HG02981 (cell line): ENCODE measurements at regions not wholly inside any gene's neighbourhood (a gene's known extent, or its start where the extent isn't known, plus 50 kb on each side); places are given as distances from the start of the nearest gene placed in this dataset.
A peak's percentile ranks its signal among the peaks of the same experiment; 100 is the strongest.

Experiments
- ATAC-seq: cut with Tn5 transposase; IDR thresholded peaks from one replicate; pipeline ENCODE4 v1.9.1; 2021; ENCODE audit warnings: mild to moderate bottlenecking, moderate library complexity; ENCODE audit not compliant: unreplicated experiment

DNA sequence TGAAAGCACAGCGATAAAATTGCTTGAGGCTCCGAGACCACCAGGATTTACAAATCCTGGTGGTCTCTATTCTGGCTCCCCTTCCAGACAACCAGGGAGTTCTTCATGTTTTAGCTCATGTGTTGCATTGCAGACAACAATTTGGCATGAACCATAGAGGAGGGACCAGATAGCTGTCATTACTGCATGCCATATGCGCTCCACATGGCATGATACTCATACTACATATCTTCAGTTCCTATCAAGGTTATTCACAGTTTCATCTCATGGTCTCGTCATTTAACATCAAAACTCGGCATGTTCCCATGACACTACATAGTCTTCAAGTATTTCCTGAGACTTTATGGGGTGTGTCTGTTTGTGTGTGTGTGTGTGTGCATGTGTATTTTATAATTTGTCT lies 220.3 kb downstream of the OR13H1 start:
- no peak for ATAC-seq

DNA sequence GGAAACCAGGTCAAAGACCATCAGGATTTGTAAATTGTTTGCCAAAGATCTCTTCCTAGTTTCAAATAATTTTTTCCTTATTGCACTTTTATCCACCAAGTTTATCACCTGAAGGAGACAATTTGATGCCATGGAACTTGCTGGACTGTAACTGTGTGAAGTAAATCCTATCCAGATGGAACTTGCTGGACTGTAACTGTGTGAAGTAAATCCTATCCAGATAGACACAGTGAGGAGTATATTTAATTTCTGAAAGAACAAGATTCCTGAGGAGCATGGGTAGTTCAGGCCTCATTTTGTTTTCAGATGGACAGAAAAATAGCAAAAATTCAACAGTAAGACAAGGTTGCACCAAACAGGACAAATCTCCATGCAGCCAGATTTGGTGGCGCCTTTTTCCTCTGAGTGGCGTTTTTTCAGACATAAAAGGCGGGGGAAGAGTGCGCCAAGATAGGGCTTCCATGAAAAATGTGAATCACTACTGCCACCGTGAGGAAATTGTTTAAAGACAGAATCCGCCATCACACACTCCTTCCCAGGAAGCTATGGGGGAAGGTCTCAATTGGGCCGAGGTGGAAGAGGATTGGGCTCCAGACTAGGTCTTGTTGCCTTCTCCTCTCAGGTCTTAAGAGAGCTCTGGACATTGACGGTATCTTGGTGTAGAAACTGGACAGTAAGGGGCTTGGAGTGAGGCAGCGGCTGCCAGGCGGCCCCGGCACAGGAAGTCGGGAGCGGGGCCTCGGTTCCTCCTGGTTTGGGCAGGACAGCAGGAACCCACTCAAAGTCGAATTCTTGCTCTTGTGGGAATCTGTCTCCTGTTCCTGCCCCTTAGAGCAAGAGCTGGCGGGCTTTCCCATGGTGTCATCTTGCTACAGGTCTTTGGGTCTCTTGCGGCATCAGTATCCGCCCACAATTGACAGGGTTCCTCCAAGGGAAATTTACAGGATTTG lies 234.7 kb downstream of the OR13H1 start:
- ATAC-seq = no peak

DNA sequence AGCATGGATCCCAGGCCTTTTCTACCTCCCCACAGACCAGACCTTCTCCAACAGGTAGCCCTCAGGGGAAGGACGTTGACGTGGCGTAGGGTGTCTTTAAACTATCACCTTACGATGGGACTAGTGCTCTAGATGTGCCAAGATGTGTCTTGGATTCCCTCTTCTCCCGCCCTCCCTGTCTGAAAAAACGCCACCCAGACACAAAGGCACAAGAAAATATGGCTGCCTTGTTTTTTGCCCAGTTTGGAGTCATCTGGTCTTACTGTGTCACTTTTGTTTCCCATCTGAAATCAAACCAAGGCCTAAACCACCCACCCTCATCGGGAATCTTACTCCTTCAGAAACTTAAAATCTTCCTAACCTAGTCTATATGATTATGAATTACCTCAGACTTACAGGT lies 235.4 kb downstream of the OR13H1 start:
- no peak for ATAC-seq

DNA sequence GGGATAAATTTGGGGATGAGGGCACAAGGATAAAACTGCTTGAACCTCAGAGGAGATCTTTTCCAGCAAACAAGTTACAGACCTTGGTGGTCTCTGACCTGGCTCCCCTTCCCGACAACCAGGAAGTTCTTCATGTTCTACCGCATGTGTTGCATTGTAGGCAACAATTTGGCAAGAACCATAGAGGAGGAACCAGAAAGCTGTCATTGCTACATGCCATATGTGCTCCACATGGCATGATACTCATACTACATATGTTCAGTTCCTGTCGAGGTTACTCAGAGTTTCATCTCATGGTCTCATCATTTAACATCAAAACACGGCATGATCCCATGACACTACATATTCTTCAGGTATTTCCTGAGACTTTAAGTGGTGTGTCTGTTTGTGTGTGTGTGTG lies 235.9 kb downstream of the OR13H1 start:
- no peak for ATAC-seq

DNA sequence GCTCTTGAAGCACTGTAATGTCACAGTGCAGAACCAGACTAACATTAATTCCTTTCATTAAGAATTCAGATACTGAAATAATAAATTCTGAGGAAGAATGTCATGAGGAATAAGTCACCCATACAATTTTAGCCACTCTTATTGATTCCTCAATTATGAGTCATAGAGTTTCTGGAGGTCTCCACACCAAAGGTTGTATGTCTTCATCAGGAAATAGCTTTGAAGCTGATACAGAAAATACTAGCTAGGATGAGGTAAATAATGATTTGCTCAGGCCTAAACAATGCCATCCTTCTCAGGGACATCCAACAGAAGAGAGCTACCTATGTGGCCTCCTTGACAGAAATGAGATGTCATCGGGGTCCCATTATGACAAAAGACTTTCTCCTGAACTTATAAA lies 238.8 kb downstream of the OR13H1 start:
- no peak for ATAC-seq

DNA sequence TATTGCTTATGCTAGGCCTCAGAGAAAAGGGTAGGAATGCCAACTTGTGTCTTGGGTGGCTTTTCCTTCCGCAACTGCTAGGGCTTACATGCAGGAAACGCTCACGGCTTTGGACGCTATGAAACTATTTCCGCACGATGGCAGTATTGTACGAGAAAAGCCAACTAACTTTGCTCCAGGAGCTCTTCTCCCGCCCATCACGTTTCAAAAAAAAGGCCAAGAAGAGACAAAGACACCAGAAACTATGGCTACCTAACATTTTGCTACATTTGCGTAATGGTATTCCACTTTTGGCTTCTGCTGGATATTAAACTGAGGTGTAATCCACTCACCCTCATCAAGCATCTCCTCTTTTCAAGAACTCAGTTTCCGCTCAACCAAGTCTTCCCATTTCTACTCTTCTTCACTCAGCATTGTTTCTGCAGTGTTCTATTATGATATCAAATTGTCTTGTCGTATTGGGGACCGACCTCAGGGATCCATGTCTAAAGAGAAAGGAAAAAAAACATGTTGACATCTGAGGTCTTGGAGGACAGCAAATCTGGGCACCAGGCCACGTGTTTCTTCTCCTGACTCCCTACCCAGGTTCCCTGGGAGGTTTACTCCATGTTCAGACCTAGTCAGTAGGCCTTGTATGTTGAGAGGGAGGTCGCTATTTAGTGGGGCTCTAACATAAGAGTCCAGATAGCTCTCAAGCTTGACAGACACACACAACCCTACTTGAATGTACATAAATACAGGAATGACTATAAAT lies 239.4 kb upstream of the STK26 start:
- no peak for ATAC-seq

DNA sequence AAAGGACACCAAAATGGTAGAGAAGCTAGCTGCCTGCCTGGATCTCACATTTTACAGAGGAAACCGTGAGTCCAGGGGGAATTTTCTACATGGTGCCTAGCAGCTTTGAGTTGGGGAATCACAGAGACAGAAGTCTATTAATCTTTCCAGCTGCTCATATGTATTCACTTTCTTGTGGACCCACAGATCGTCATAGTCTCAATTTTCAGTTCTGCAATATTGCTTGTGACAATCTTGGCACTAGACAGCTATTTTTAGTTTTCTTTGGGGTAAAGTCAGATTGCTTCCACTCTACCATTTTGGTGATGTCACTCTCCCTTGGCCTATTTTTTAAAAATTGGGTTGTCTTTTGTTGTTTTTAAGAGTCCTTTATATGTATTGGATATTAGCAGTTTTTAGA lies 233.4 kb upstream of the STK26 start:
- peak; percentile 50 for ATAC-seq

GRCh38 chrX:131791608-131792355 lies 231.3 kb upstream of the STK26 start:
- no peak for ATAC-seq

DNA sequence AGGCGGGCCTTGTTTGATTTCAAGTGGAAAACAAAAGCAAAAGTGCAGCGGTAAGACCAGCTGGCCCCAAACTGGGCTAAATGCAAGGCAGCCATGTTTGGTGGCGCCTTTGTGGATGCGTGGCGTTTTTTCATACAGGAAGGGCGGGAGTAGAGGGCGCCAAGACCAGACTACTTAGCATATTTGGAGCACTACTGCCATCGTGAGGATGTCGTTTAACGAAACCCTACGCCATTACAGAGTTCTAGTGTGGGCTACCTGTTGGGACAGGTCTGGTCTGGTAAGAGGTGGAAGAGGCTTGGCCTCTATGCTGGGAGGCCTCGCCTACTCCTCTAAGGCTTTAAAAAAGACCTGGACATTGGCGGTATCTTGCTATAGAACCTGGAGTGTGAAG lies 230.7 kb upstream of the STK26 start:
- no peak for ATAC-seq

DNA sequence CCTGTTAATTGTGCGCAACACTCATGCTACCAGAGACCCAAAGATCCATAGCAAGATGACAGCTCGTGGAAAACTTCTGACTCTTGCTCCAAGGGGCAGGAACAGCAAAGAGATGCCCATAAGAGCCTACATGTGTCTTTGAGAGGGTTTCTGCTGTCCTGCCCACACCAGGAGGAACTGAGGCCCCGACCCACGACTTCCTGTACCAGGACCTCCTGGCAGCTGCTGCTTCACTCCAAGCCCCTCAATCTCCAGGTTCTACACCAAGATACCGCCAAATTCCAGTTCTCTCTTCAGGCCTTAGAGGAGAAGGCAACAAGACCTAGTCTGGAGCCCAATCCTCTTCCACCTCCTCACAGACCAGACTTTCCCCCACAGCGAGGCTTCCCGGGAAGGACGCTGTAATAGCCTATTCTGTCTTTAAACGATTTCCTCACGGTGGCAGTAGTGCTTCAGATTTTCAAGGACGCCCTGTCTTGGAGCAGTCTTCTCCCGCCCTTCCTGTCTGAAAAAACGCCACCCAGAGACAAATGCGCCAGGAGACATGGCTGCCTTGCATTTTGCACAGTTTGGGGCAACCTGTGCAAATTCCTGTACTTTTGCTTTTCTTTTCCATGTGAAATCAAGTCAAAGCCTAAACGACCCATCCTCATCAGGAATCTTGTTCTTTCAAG lies 230.2 kb upstream of the STK26 start:
- ATAC-seq = no peak

DNA sequence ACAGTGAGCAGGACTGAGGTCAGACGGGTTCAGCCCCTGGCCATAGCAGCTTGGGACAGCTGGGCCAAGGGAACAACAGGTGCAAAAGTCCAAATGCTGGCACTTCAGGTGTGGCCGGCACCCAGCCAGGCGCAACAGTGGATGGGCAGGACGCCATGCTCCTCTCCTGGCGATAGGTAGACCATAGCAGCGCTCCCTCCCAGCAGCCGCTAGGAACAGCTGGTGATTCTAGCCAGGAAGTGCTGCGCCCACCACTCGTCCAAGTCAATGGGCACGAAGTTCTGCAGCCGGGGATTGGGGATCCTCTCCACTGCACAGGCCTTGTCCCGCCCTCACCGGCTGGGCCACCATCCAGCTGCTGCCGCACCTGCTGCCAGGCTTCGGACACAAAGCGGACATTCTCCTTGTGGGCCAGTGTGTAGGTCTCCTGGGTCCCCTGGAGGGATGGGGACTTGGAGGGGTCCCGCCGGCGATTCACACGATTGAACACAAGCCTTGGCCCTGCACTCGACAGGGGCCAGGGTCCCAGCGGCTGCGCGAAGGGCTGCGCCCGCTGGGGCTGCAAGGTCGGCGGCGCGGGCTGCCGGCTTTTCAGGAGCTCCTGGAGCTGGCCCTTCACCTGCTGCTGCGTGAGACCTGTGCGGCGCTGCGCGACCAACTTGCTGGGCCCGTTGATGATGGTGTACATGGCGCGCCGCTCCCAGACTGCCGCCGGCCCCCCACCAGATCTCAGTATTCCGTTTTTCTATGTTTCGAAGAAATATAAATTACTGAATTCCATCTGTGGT lies 227.5 kb upstream of the STK26 start:
- ATAC-seq = no peak

DNA sequence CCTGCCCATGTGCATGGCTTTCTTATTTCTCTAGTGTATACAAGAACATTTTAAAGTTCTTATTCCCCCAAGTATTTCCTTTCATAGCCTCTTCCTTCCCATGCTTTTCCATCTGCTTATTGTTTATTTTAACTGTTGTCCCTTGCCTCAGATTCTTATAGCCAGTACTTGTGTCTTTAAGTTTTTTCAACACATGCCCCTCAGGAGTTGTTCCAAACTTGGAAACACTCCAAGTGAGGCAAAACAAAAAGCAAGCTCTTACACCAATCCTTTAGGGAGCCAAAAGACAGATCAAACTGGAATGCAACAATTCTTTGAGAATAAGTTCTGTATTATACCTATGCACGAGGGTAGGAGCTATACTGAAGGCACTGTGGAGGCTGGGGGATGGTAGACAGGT lies 222.0 kb upstream of the STK26 start:
- no peak for ATAC-seq

DNA sequence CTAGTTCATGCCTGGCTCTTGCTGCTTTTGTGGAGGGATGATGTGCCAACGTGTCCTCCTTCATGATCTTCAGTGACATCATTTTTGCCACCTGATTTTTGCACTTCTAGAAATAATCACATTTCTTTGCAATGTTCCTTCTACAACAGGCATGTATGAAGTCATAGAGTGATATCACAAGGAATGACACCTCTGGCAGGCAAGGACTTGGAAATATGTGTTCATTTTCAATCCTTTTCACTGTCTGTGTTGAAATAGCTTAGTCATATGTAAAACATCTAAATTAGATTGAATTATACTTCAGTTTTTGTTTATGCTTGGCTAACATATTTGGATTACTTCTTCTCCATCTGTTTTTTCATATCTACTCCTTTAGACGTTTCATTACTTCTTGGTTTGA lies 221.2 kb upstream of the STK26 start:
- no peak for ATAC-seq

DNA sequence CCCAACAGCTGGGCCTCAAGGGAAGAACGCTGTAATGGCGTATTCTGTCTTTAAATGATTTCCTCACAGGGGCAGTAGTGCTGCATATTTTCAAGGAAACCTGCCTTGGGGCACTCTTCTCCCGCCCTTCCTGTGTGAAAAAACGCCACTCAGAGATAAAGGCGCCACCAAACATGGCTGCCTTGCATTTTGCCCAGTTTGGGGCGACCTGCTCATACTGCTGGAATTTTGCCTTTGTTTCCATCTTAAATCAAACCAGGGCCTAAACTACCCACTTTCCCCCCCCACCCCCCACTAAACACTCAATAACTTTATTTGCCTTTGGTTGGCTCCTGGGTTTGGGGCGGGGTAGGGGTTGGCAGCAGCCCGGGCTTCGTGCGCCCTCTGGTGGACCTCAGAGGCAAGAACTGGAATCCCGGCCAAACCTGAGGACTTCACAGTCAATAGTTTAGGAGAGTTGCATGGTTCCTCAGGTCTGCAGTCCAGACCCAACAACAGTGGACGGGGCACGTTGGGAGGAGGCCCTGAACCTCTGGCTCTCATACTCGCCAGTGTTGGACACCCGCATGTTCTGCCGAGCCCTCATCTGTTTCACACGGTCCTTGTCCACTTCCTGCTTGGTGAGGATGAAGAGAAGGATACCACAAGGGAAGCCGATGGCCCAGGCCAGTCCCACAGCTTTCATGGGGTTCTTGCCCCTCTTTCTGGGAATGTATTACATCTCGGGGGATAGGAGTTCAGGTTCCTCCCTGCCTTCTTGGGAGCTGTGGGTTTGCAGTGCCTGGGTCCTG lies 220.1 kb upstream of the STK26 start:
- no peak for ATAC-seq

- ATAC-seq = peak; percentile 86
Measured at GRCh38 chrX:131812847-131813825, 210.0 kb upstream of the STK26 start.

DNA sequence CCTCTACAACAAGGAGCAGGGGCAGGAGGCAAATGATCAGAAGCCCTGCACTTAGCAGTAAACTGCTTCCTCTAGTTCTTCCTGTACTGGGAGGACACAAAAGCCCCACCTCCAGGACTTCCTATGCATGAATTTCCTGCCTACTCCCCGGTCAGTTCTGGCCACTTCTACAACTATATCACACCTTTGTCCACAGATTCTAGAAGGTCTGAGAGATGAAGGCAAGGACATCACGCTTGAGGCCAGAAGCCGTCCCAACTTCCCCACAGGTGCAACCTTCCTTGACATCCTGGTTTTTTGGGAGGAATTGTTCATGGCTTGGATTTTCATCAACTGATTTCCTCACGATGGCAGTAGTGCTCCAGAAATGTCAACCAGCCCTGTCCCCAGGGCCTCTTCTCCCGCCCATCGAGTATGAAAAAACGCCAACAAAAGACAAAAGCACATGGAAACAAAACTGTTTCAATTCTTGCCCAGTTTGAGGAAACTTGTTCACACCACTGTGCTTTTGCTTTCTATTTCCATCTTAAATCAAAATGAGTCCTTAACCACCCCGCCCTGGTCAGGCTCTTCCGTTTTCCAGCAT lies 206.5 kb upstream of the STK26 start:
- peak; percentile 36 for ATAC-seq

- ATAC-seq = no peak
Measured at GRCh38 chrX:131818297-131818936, 204.7 kb upstream of the STK26 start.
